ENCODE measurements at regions not wholly inside any gene's neighbourhood (a gene's known extent, or its start where the extent isn't known, plus 50 kb on each side); places are given as distances from the start of the nearest gene placed in this dataset.

GRCh38 chr13:83557845-83558244 lies 324.4 kb downstream of the SLITRK1 start:
- no peak overlapping the region for H3K4me3 ChIP-seq (replicated peaks in 1 of 3; ENCODE audit: insufficient read depth in 1 of 3, low read depth in 1 of 3, low read length in 3 of 3)
- no peaks in the 10 kb centered on the region for H4K20me1 ChIP-seq (replicated peaks; ENCODE audit: control insufficient read depth, extremely low read depth, insufficient read depth, low read length)
- H3K9me1 ChIP-seq (replicated peaks; ENCODE audit: control insufficient read depth, extremely low read depth, insufficient read depth, low read length) = no peaks in the 10 kb centered on the region
- no peaks in the 10 kb centered on the region for H3K4me1 ChIP-seq (ENCODE audit: control insufficient read depth, extremely low read depth, insufficient read depth, low read length)
- no peaks in the 10 kb centered on the region for H3K79me2 ChIP-seq (ENCODE audit: control insufficient read depth, insufficient read depth, low read length)
- no peak overlapping the region for H3K27ac ChIP-seq (ENCODE audit: insufficient read depth, low read depth, low read length)
- no peak overlapping the region for H3K9ac ChIP-seq (replicated peaks; ENCODE audit: extremely low read depth, insufficient read depth, low read length)
- DNase-seq (ENCODE audit: low read depth, low spot score) = no peak
- no peaks in the 10 kb centered on the region for H3K9me3 ChIP-seq (replicated peaks; ENCODE audit: control insufficient read depth, insufficient read depth, low read length)
- no peaks in the 10 kb centered on the region for H3K27me3 ChIP-seq (ENCODE audit: control insufficient read depth in 2 of 2, insufficient read depth in 2 of 2, low read length in 2 of 2)
- intact Hi-C loops (cut with micrococcal nuclease) = no loop called here
- dilution Hi-C loops (cut with MboI; ENCODE audit: extremely low pct_ligation_motif_present, low sequenced_read_pairs) = no loop called here
- TF ChIP-seq GATA2 (IDR thresholded peaks at IDR 0.05; ENCODE audit: insufficient read depth, insufficient read length, low read depth, low read length) (no peak), FOS (IDR thresholded peaks at IDR 0.05; ENCODE audit: borderline replicate concordance, insufficient read depth, low read length) (no peak), EZH2 (IDR thresholded peaks at IDR 0.05; ENCODE audit: borderline replicate concordance, low read depth, low read length, severe bottlenecking) (no peak), CTCF (IDR thresholded peaks at IDR 0.05; ENCODE audit: extremely low read depth in 1 of 2, insufficient read depth in 1 of 2, low read depth in 1 of 2, low read length in 2 of 2) (no peak), MYC (IDR thresholded peaks at IDR 0.05; ENCODE audit: low read depth, low read length) (no peak), JUN (IDR thresholded peaks at IDR 0.05; ENCODE audit: borderline replicate concordance, insufficient read depth, insufficient read length, low read depth) (no peak), MAX (IDR thresholded peaks at IDR 0.05; ENCODE audit: insufficient read depth, insufficient read length) (no peak)
- no peak overlapping the region for H2AFZ ChIP-seq (ENCODE audit: low read depth, low read length)
- no peak overlapping the region for H3K4me2 ChIP-seq (ENCODE audit: insufficient read depth, low read length)
- ChIA-PET POLR2A (no interaction called here), CTCF (no interaction called here)
- FAIRE-seq = no peak
- BruUV-seq (replicated peaks) = no TSS peak
- no peaks in the 10 kb centered on the region for H3K36me3 ChIP-seq (ENCODE audit: control insufficient read depth in 2 of 2, extremely low read depth in 1 of 2, insufficient read depth in 2 of 2, low read length in 2 of 2)

All from endothelial cell of umbilical vein (primary cell).